ENCODE measurements at regions not wholly inside any gene's neighbourhood (a gene's known extent, or its start where the extent isn't known, plus 50 kb on each side); places are given as distances from the start of the nearest gene placed in this dataset.

- Histone ChIP-seq H3K27me3 (ENCODE audit: control insufficient read depth, insufficient read depth, low read length) (no peaks in the 10 kb centered on the region), H3K36me3 (ENCODE audit: control insufficient read depth, insufficient read depth, low read length) (no peaks in the 10 kb centered on the region), H3K4me3 (ENCODE audit: low read depth, low read length) (no peak overlapping the region)
- DNase-seq (ENCODE audit: low read depth), result no peak
- TF ChIP-seq CTCF (IDR thresholded peaks at IDR 0.05; ENCODE audit: insufficient read depth, low read depth, low read length), result no peak
- POLR2A ChIA-PET, result no interaction called here
- CTCF ChIA-PET, result no interaction called here
Observed at GRCh38 chr10:4332764-4333458, 493.1 kb upstream of the AKR1E2 start.

GRCh38 chr10:4331150-4331549, 494.9 kb upstream of the AKR1E2 start:
- ChIA-PET POLR2A (no interaction called here), CTCF (interaction anchor here (0.8 to 1.1 kb wide), 2 partner anchors 8 to 13 kb away, joined by 4 read pairs; no protein-coding TSS in a partner anchor)
- DNase-seq (ENCODE audit: low read depth), result no peak
- H3K36me3 ChIP-seq (ENCODE audit: control insufficient read depth, insufficient read depth, low read length), result no peaks in the 10 kb centered on the region
- H3K27me3 ChIP-seq (ENCODE audit: control insufficient read depth, insufficient read depth, low read length), result no peaks in the 10 kb centered on the region
- H3K4me3 ChIP-seq (ENCODE audit: low read depth, low read length), result no peak overlapping the region
- TF ChIP-seq CTCF (IDR thresholded peaks at IDR 0.05; ENCODE audit: insufficient read depth, low read depth, low read length), result no peak

GRCh38 chr10:4330636-4331035, 495.4 kb upstream of the AKR1E2 start:
- no peak for DNase-seq (ENCODE audit: low read depth)
- ChIA-PET CTCF (interaction anchor here (1.1 kb wide), 1 partner anchor 9 kb away, joined by 4 read pairs; no protein-coding TSS in a partner anchor), POLR2A (no interaction called here)
- TF ChIP-seq CTCF (IDR thresholded peaks at IDR 0.05; ENCODE audit: insufficient read depth, low read depth, low read length), result no peak
- Histone ChIP-seq H3K36me3 (ENCODE audit: control insufficient read depth, insufficient read depth, low read length) (no peaks in the 10 kb centered on the region), H3K4me3 (ENCODE audit: low read depth, low read length) (no peak overlapping the region), H3K27me3 (ENCODE audit: control insufficient read depth, insufficient read depth, low read length) (no peaks in the 10 kb centered on the region)

GRCh38 chr10:4329225-4329624, 496.8 kb upstream of the AKR1E2 start:
- H3K27me3 ChIP-seq (ENCODE audit: control insufficient read depth, insufficient read depth, low read length), result no peaks in the 10 kb centered on the region
- CTCF ChIA-PET, result interaction anchor here (0.6 kb wide), 1 partner anchor 93 kb away, joined by 4 read pairs; no protein-coding TSS in a partner anchor
- no peaks in the 10 kb centered on the region for H3K36me3 ChIP-seq (ENCODE audit: control insufficient read depth, insufficient read depth, low read length)
- no peak for DNase-seq (ENCODE audit: low read depth)
- POLR2A ChIA-PET, result no interaction called here
- TF ChIP-seq CTCF (IDR thresholded peaks at IDR 0.05; ENCODE audit: insufficient read depth, low read depth, low read length), result no peak
- no peak overlapping the region for H3K4me3 ChIP-seq (ENCODE audit: low read depth, low read length)

GRCh38 chr10:4326647-4327046, 499.4 kb upstream of the AKR1E2 start:
- CTCF ChIA-PET, result interaction anchor here (2.0 kb wide), 1 partner anchor 10 kb away, joined by 8 read pairs; no protein-coding TSS in a partner anchor
- H3K4me3 ChIP-seq (ENCODE audit: low read depth, low read length), result no peak overlapping the region
- no peaks in the 10 kb centered on the region for H3K36me3 ChIP-seq (ENCODE audit: control insufficient read depth, insufficient read depth, low read length)
- POLR2A ChIA-PET, result no interaction called here
- no peaks in the 10 kb centered on the region for H3K27me3 ChIP-seq (ENCODE audit: control insufficient read depth, insufficient read depth, low read length)
- no peak for TF ChIP-seq CTCF (IDR thresholded peaks at IDR 0.05; ENCODE audit: insufficient read depth, low read depth, low read length)
- no peak for DNase-seq (ENCODE audit: low read depth)
